CD14-positive monocyte (primary cell): ENCODE measurements at regions not wholly inside any gene's neighbourhood (a gene's known extent, or its start where the extent isn't known, plus 50 kb on each side); places are given as distances from the start of the nearest gene placed in this dataset.

Source experiments
- DNase-seq, 3 donors: peaks; one replicate each; pipeline ENCODE4 v3.0.0-alpha.2; 2011 to 2022
- H2AFZ ChIP-seq: 2 replicates; pipeline ENCODE4 v1.6.0; 2012; ENCODE audit warnings: mild to moderate bottlenecking, low read depth, low read length, inconsistent platforms; ENCODE audit not compliant: insufficient read depth, poor library complexity, severe bottlenecking
- H3K27ac ChIP-seq, 2 donors: 1 replicate in 1 of 2; 2 replicates in 1 of 2; pipeline ENCODE4 v1.5.1; 2012 to 2013; ENCODE audit warnings: low read length in 2 of 2, control low read depth in 1 of 2, inconsistent platforms in 1 of 2, low read depth in 1 of 2, mild to moderate bottlenecking in 1 of 2
- H3K27me3 ChIP-seq, 2 donors: one replicate each; pipeline versions ENCODE4 v1.6.0 to v1.6.1; 2011 to 2013; ENCODE audit warnings: low read length in 2 of 2; ENCODE audit not compliant: control insufficient read depth in 2 of 2, insufficient read depth in 2 of 2
- H3K36me3 ChIP-seq, 2 donors: replicated peaks in 1 of 2; 1 replicate in 1 of 2; 2 replicates in 1 of 2; pipeline versions ENCODE4 v1.5.1 to v1.6.1; 2012 to 2013; ENCODE audit warnings: low read length in 2 of 2, control low read depth in 1 of 2, inconsistent platforms in 1 of 2, mild to moderate bottlenecking in 1 of 2; ENCODE audit not compliant: insufficient read depth in 2 of 2, control insufficient read depth in 1 of 2
- H3K4me1 ChIP-seq, 2 donors: 1 replicate in 1 of 2; 2 replicates in 1 of 2; pipeline versions ENCODE4 v1.5.1 to v1.6.1; 2012 to 2013; ENCODE audit warnings: low read length in 2 of 2, control low read depth in 1 of 2, inconsistent platforms in 1 of 2, mild to moderate bottlenecking in 1 of 2, moderate library complexity in 1 of 2; ENCODE audit not compliant: insufficient read depth in 2 of 2, control insufficient read depth in 1 of 2
- H3K4me2 ChIP-seq: replicated peaks from 2 replicates; pipeline ENCODE3; 2012; ENCODE audit warnings: low read length, moderate library complexity, mild to moderate bottlenecking; ENCODE audit not compliant: poor library complexity, severe bottlenecking; ENCODE audit errors: extremely low read depth
- H3K4me3 ChIP-seq, 3 experiments: fragments of 200-600 bp in 1 of 3; sonication (generic) in 1 of 3; replicated peaks in 1 of 3; 1 replicate in 2 of 3; 2 replicates in 1 of 3; pipeline ENCODE4 v1.5.1; 2011 to 2013; ENCODE audit warnings: low read length in 3 of 3, mild to moderate bottlenecking in 3 of 3, control low read depth in 2 of 3, low read depth in 2 of 3, inconsistent platforms in 1 of 3, moderate library complexity in 1 of 3
- H3K79me2 ChIP-seq: 2 replicates; pipeline ENCODE4 v1.6.0; 2012; ENCODE audit warnings: mild to moderate bottlenecking, control low read depth, inconsistent platforms, low read length, moderate library complexity; ENCODE audit not compliant: insufficient read depth
- H3K9ac ChIP-seq: 2 replicates; pipeline ENCODE4 v1.6.0; 2017; ENCODE audit warnings: low read length, mild to moderate bottlenecking; ENCODE audit not compliant: insufficient read depth, poor library complexity, severe bottlenecking
- H3K9me3 ChIP-seq, 2 donors: replicated peaks in 1 of 2; 1 replicate in 1 of 2; 2 replicates in 1 of 2; pipeline versions ENCODE4 v1.5.1 to v1.6.1; 2012 to 2013; ENCODE audit warnings: low read length in 2 of 2, control low read depth in 1 of 2; ENCODE audit not compliant: control insufficient read depth in 1 of 2, insufficient read depth in 1 of 2
- H4K20me1 ChIP-seq: 2 replicates; pipeline ENCODE4 v1.6.0; 2012; ENCODE audit warnings: mild to moderate bottlenecking, low read length, control low read depth, moderate library complexity; ENCODE audit not compliant: insufficient read depth
- H3K27ac Mint-ChIP-seq, 7 donors: one replicate each; pipeline ENCODE4 v1.8.0; 2020; ENCODE audit warnings: mild to moderate bottlenecking in 7 of 7, mixed read lengths in 7 of 7, moderate library complexity in 6 of 7, inconsistent platforms in 2 of 7
- H3K27me3 Mint-ChIP-seq, 3 donors: one replicate each; pipeline ENCODE4 v1.8.0; 2021 to 2022; ENCODE audit warnings: low read depth in 3 of 3, mild to moderate bottlenecking in 3 of 3, mixed read lengths in 3 of 3, moderate library complexity in 3 of 3, inconsistent platforms in 1 of 3
- H3K36me3 Mint-ChIP-seq, 2 donors: one replicate each; pipeline ENCODE4 v1.8.0; 2020; ENCODE audit warnings: mixed read lengths in 2 of 2, inconsistent platforms in 1 of 2, mild to moderate bottlenecking in 1 of 2
- H3K4me1 Mint-ChIP-seq: one replicate; pipeline ENCODE4 v1.8.0; 2020; ENCODE audit warnings: mild to moderate bottlenecking, mixed read lengths
- H3K4me3 Mint-ChIP-seq, 2 donors: one replicate each; pipeline ENCODE4 v1.8.0; 2020; ENCODE audit warnings: mild to moderate bottlenecking in 2 of 2, mixed read lengths in 2 of 2, moderate library complexity in 1 of 2
- H3K9me3 Mint-ChIP-seq, 7 donors: one replicate each; pipeline ENCODE4 v1.8.0; 2020 to 2022; ENCODE audit warnings: mixed read lengths in 7 of 7, mild to moderate bottlenecking in 6 of 7, moderate library complexity in 6 of 7, inconsistent platforms in 2 of 7
- CTCF ChIP-seq: fragments of 200-600 bp; IDR thresholded peaks from one replicate; pipeline ENCODE4 v1.8.0; 2022; ENCODE audit warnings: antibody characterized with exemption, mild to moderate bottlenecking
- WGBS: methylation state at CpG from one replicate; pipeline ENCODE4 v1.1.5; 2013; ENCODE audit warnings: missing lambda C conversion rate; ENCODE audit not compliant: insufficient coverage; 5-methylcytosine and 5-hydroxymethylcytosine counted together
- intact Hi-C, 2 donors: fragments of 100-400 bp; cut with micrococcal nuclease; formaldehyde crosslinking; loops; one replicate each; pipeline versions ENCODE4 v1.15.0 to v1.15.1; 2023

GRCh38 chr1:170803711-170804110 lies 131.6 kb upstream of the MROH9 start:
- H3K36me3 ChIP-seq = no peaks in the 10 kb centered on the region
- no peaks in the 10 kb centered on the region for H3K9me3 ChIP-seq
- DNase-seq = no peak
- no peak overlapping the region for H3K4me3 ChIP-seq
- Mint-ChIP-seq H3K27ac (no peak overlapping the region), H3K36me3 (no peaks in the 10 kb centered on the region), H3K4me1 (no peaks in the 10 kb centered on the region), H3K9me3 (peaks cover 0 to 4% (median 0%) of the 10 kb centered on the region in 7 donors), H3K4me3 (no peak overlapping the region), H3K27me3 (peaks cover 0 to 2% (median 0%) of the 10 kb centered on the region in 3 donors)
- no peaks in the 10 kb centered on the region for H3K4me1 ChIP-seq
- intact Hi-C loops = no loop called here
- no peak overlapping the region for H3K4me2 ChIP-seq
- H2AFZ ChIP-seq = no peak overlapping the region
- no peaks in the 10 kb centered on the region for H3K27me3 ChIP-seq
- WGBS = no CpG with 5 or more reads among the region's 1 CpG
- no peaks in the 10 kb centered on the region for H4K20me1 ChIP-seq
- H3K27ac ChIP-seq = no peak overlapping the region
- TF ChIP-seq CTCF = no peak
- H3K79me2 ChIP-seq = no peaks in the 10 kb centered on the region
- H3K9ac ChIP-seq = no peak overlapping the region

- H3K36me3 ChIP-seq = no peaks in the 10 kb centered on the region
- H3K36me3 Mint-ChIP-seq = no peaks in the 10 kb centered on the region
- no peak overlapping the region for H3K27ac ChIP-seq
- peaks cover 0 to 2% (median 0%) of the 10 kb centered on the region in 3 donors for H3K27me3 Mint-ChIP-seq
- no peaks in the 10 kb centered on the region for H3K9me3 ChIP-seq
- H4K20me1 ChIP-seq = no peaks in the 10 kb centered on the region
- intact Hi-C loops = no loop called here
- H3K27ac Mint-ChIP-seq = no peak overlapping the region
- H3K9me3 Mint-ChIP-seq = peaks cover 0 to 4% (median 0%) of the 10 kb centered on the region in 7 donors
- H3K4me3 ChIP-seq = no peak overlapping the region
- no peaks in the 10 kb centered on the region for H3K27me3 ChIP-seq
- no peak overlapping the region for H3K9ac ChIP-seq
- TF ChIP-seq CTCF = no peak
- no peaks in the 10 kb centered on the region for H3K4me1 Mint-ChIP-seq
- H3K4me2 ChIP-seq = no peak overlapping the region
- H3K79me2 ChIP-seq = no peaks in the 10 kb centered on the region
- no peak for DNase-seq
- H3K4me1 ChIP-seq = no peaks in the 10 kb centered on the region
- H2AFZ ChIP-seq = no peak overlapping the region
- no peak overlapping the region for H3K4me3 Mint-ChIP-seq
Observed at GRCh38 chr1:170804419-170804818, 130.9 kb upstream of the MROH9 start.
